HEK293 (cell line): ENCODE measurements at regions not wholly inside any gene's neighbourhood (a gene's known extent, or its start where the extent isn't known, plus 50 kb on each side); places are given as distances from the start of the nearest gene placed in this dataset.
A peak's percentile ranks its signal among the peaks of the same experiment; 100 is the strongest.

ENCODE experiments used
- CTCF ChIA-PET: fragments of 350-600 bp; formaldehyde crosslinking; extraction: SDS; loops from one replicate; lab custom pipeline; 2021; ENCODE audit warnings: antibody characterized with exemption; lab: Yijun Ruan, JAX
- POLR2A ChIA-PET: fragments of 300-600 bp; formaldehyde crosslinking; extraction: SDS; loops from one replicate; lab custom pipeline; 2020; ENCODE audit warnings: antibody characterized with exemption, inconsistent platforms; lab: Yijun Ruan, JAX
- H3K27ac ChIP-seq: fragments of 200-500 bp; sonication (Bioruptor generic); 2 replicates; pipeline ENCODE4 v1.5.1; 2014; ENCODE audit warnings: low read depth, low read length, control low read depth, inconsistent platforms; ENCODE audit errors: extremely low read depth
- H3K36me3 ChIP-seq, 2 experiments: fragments of 200-500 bp in 1 of 2; sonication (Bioruptor generic) in 1 of 2; 1 replicate in 1 of 2; 2 replicates in 1 of 2; pipeline ENCODE4 v1.5.1; 2014 to 2017; ENCODE audit warnings: inconsistent platforms in 2 of 2, low read length in 2 of 2; ENCODE audit not compliant: control insufficient read depth in 2 of 2, insufficient read depth in 1 of 2
- H3K4me1 ChIP-seq: fragments of 200-500 bp; sonication (Bioruptor generic); 2 replicates; pipeline ENCODE4 v1.5.1; 2014; ENCODE audit warnings: mild to moderate bottlenecking, low read length, inconsistent platforms; ENCODE audit not compliant: control insufficient read depth, insufficient read depth
- H3K4me3 ChIP-seq: 2 replicates; pipeline ENCODE4 v1.5.1; 2011; ENCODE audit warnings: low read depth, mild to moderate bottlenecking, control low read depth, low read length, moderate library complexity
- H3K9me3 ChIP-seq: fragments of 200-500 bp; sonication (Bioruptor generic); 2 replicates; pipeline ENCODE4 v1.5.1; 2014; ENCODE audit warnings: low read depth, low read length, inconsistent platforms; ENCODE audit not compliant: control insufficient read depth, insufficient read depth
- KLF17 ChIP-seq: fragments of 450-650 bp; formaldehyde crosslinking; IDR thresholded peaks from 2 replicates; pipeline ENCODE4 v1.5.1; 2016; ENCODE audit warnings: missing biosample characterization, missing genetic modification characterization
- ZBTB48 ChIP-seq: fragments of 450-650 bp; formaldehyde crosslinking; IDR thresholded peaks from 2 replicates; pipeline ENCODE4 v1.5.1; 2016; ENCODE audit warnings: missing biosample characterization, missing genetic modification characterization
- ZBTB6 ChIP-seq: fragments of 450-650 bp; formaldehyde crosslinking; IDR thresholded peaks from 2 replicates; pipeline ENCODE4 v1.5.1; 2017; ENCODE audit warnings: missing biosample characterization, missing genetic modification characterization
- ZFHX2 ChIP-seq: fragments of 450-650 bp; formaldehyde crosslinking; conservative IDR thresholded peaks from 2 replicates; pipeline ENCODE4 v1.5.1; 2016; ENCODE audit warnings: missing biosample characterization, missing genetic modification characterization
- ZFP69B ChIP-seq: fragments of 450-650 bp; formaldehyde crosslinking; IDR thresholded peaks from 2 replicates; pipeline ENCODE4 v1.5.1; 2016; ENCODE audit warnings: missing biosample characterization, missing genetic modification characterization
- ZNF155 ChIP-seq: fragments of 450-650 bp; formaldehyde crosslinking; IDR thresholded peaks from 2 replicates; pipeline ENCODE4 v1.5.1; 2016; ENCODE audit warnings: missing biosample characterization, missing genetic modification characterization
- ZNF19 ChIP-seq: fragments of 450-650 bp; formaldehyde crosslinking; IDR thresholded peaks from 2 replicates; pipeline ENCODE4; 2016; ENCODE audit warnings: missing biosample characterization, missing genetic modification characterization, low read depth
- ZNF214 ChIP-seq: fragments of 450-650 bp; formaldehyde crosslinking; IDR thresholded peaks from 2 replicates; pipeline ENCODE4 v1.5.1; 2017; ENCODE audit warnings: missing biosample characterization, mild to moderate bottlenecking, missing genetic modification characterization, borderline replicate concordance
- ZNF311 ChIP-seq: fragments of 450-650 bp; formaldehyde crosslinking; IDR thresholded peaks from 2 replicates; pipeline ENCODE4 v1.5.1; 2017; ENCODE audit warnings: missing biosample characterization, missing genetic modification characterization, borderline replicate concordance
- ZNF335 ChIP-seq: fragments of 450-650 bp; formaldehyde crosslinking; conservative IDR thresholded peaks from 2 replicates; pipeline ENCODE4 v1.5.1; 2016; ENCODE audit warnings: missing biosample characterization, missing genetic modification characterization
- ZNF341 ChIP-seq: fragments of 450-650 bp; formaldehyde crosslinking; IDR thresholded peaks from 2 replicates; pipeline ENCODE4; 2016; ENCODE audit warnings: low read depth, missing biosample characterization, missing genetic modification characterization
- ZNF404 ChIP-seq: fragments of 450-650 bp; formaldehyde crosslinking; IDR thresholded peaks from 2 replicates; pipeline ENCODE4 v1.5.1; 2017; ENCODE audit warnings: missing biosample characterization, missing genetic modification characterization
- ZNF426 ChIP-seq: fragments of 450-650 bp; formaldehyde crosslinking; IDR thresholded peaks from 2 replicates; pipeline ENCODE4 v1.5.1; 2017; ENCODE audit warnings: missing biosample characterization, missing genetic modification characterization, mild to moderate bottlenecking, inconsistent platforms, moderate library complexity
- ZNF510 ChIP-seq: fragments of 450-650 bp; formaldehyde crosslinking; IDR thresholded peaks from 2 replicates; pipeline ENCODE4 v1.5.1; 2018; ENCODE audit warnings: mild to moderate bottlenecking, missing genetic modification characterization, missing biosample characterization; ENCODE audit not compliant: insufficient replicate concordance
- ZNF530 ChIP-seq: fragments of 450-650 bp; formaldehyde crosslinking; IDR thresholded peaks from 2 replicates; pipeline ENCODE4 v1.5.1; 2016; ENCODE audit warnings: low read depth, missing biosample characterization, missing genetic modification characterization
- ZNF585B ChIP-seq: fragments of 450-650 bp; formaldehyde crosslinking; IDR thresholded peaks from 2 replicates; pipeline ENCODE4 v1.5.1; 2016; ENCODE audit warnings: missing biosample characterization, missing genetic modification characterization
- ZNF677 ChIP-seq: fragments of 450-650 bp; IDR thresholded peaks from 2 replicates; pipeline ENCODE4 v1.5.0; 2018; ENCODE audit warnings: missing biosample characterization, mild to moderate bottlenecking, missing genetic modification characterization, moderate library complexity
- TF ChIP-seq, protein P1 (sequence below): fragments of 450-650 bp; formaldehyde crosslinking; IDR thresholded peaks from 2 replicates; pipeline ENCODE4 v1.5.1; 2016; ENCODE audit warnings: missing biosample characterization, missing genetic modification characterization

DNA sequence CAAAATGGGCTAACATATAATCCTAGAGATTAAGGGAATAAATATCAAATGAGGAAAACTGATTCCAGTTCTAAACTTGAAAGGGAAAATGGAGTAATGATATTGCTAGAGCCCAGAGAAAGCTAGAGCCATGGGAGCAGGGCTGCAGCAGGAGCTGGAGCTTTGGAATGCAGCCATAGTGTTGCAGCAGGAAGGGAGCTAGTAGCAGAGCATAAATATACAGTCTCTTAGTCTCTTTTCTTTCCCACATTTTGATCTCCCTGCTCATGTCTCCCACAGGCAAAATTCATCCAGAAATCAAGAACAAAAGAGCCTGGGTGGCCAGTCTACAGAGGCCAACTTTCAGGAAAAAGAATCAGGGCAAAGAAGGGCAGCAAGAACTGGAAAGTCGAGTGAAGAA is 253.7 kb downstream of the ATXN7L3B start:
- H3K36me3 ChIP-seq, result no peaks in the 10 kb centered on the region
- H3K4me3 ChIP-seq, result no peak overlapping the region
- POLR2A ChIA-PET, result no interaction called here
- TF ChIP-seq ZBTB6 (tag by site-specific recombination) (peak; percentile 54; the same call in 1 of the 2 replicates), ZNF19 (tag by site-specific recombination) (no peak)
- TF ChIP-seq, all 188 proteins: peak for 1
- no peak overlapping the region for H3K27ac ChIP-seq
- no peaks in the 10 kb centered on the region for H3K9me3 ChIP-seq
- CTCF ChIA-PET, result no interaction called here
- H3K4me1 ChIP-seq, result no peaks in the 10 kb centered on the region

GRCh38 chr12:74794522-74794921 is 256.9 kb downstream of the ATXN7L3B start:
- POLR2A ChIA-PET, result no interaction called here
- no peak for TF ChIP-seq ZNF426 (tag by site-specific recombination)
- TF ChIP-seq ZNF341 (tag by site-specific recombination), result no peak
- no peak for TF ChIP-seq KLF17 (tag by site-specific recombination)
- no peak for TF ChIP-seq ZNF677 (tag by site-specific recombination)
- no peak for TF ChIP-seq ZFHX2 (tag by site-specific recombination)
- TF ChIP-seq ZFP69B (tag by site-specific recombination), result no peak
- no peak for TF ChIP-seq ZBTB48 (tag by site-specific recombination)
- no peak for TF ChIP-seq ZNF335
- TF ChIP-seq, protein P1, sequence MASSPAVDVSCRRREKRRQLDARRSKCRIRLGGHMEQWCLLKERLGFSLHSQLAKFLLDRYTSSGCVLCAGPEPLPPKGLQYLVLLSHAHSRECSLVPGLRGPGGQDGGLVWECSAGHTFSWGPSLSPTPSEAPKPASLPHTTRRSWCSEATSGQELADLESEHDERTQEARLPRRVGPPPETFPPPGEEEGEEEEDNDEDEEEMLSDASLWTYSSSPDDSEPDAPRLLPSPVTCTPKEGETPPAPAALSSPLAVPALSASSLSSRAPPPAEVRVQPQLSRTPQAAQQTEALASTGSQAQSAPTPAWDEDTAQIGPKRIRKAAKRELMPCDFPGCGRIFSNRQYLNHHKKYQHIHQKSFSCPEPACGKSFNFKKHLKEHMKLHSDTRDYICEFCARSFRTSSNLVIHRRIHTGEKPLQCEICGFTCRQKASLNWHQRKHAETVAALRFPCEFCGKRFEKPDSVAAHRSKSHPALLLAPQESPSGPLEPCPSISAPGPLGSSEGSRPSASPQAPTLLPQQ, result no peak
- no peak for TF ChIP-seq ZNF510
- TF ChIP-seq ZNF155 (tag by site-specific recombination), result no peak
- Histone ChIP-seq H3K4me1 (no peaks in the 10 kb centered on the region), H3K36me3 (no peaks in the 10 kb centered on the region), H3K9me3 (no peaks in the 10 kb centered on the region), H3K27ac (no peak overlapping the region), H3K4me3 (no peak overlapping the region)
- CTCF ChIA-PET, result no interaction called here

GRCh38 chr12:74801625-74802024 is 264.0 kb downstream of the ATXN7L3B start:
- no peaks in the 10 kb centered on the region for H3K9me3 ChIP-seq
- no peak overlapping the region for H3K27ac ChIP-seq
- POLR2A ChIA-PET, result no interaction called here
- H3K4me3 ChIP-seq, result no peak overlapping the region
- CTCF ChIA-PET, result interaction anchor here (0.7 kb wide), 1 partner anchor 268 kb away, joined by 3 read pairs; no protein-coding TSS in a partner anchor
- TF ChIP-seq ZNF585B (tag by site-specific recombination) (no peak), ZNF530 (tag by site-specific recombination) (no peak), ZNF311 (no peak), ZNF404 (no peak), ZNF214 (tag by site-specific recombination) (no peak)
- H3K4me1 ChIP-seq, result no peaks in the 10 kb centered on the region
- H3K36me3 ChIP-seq, result no peaks in the 10 kb centered on the region
